ENCODE measurements at regions not wholly inside any gene's neighbourhood (a gene's known extent, or its start where the extent isn't known, plus 50 kb on each side); places are given as distances from the start of the nearest gene placed in this dataset.

DNA sequence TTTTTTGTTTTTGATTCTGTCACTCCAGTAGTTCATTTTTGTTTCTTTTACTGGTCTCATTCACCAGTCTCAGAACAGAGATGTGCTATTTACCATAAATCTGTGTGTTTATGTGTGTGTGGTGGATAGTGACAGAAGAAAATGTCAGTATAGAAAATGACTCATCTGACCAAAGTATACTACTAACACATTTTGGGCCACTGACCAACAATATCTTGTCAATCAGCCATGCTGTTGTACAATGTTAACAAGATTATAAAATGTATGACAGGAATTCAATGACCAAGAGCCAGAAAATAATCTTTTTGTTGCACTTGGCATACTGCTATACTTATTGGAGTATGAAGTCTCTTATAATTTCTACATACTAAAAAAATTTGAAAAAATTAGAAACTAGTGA is 1081.4 kb upstream of the NRXN1 start:
- no peak for TF ChIP-seq CTCF (IDR thresholded peaks at IDR 0.05; ENCODE audit: borderline replicate concordance, control extremely low read depth, extremely low read depth, insufficient read depth, missing control alignments)
- DNase-seq (ENCODE audit: low spot score), result no peak
- in situ Hi-C loops (cut with MboI; ENCODE audit: low sequenced_read_pairs, unreplicated experiment), result no loop called here

DNA sequence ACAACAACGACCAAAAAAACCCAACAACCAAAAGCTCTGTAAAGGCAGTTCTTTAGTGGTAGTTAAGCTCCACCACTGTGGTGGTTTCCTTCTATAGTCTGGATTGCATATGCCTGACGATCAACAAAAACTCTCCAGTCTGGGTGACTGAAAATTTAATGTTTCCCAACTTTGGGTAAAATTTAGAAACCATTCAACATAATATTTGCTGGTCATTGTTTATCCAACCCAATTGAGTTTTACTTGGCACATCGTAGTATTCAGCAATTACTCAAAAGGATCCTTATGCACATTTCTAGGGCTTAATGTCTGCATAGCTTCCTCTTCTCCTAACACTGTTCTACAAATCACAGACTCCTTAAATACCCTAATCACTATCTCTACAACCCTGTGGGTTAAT is 1080.2 kb upstream of the NRXN1 start:
- in situ Hi-C loops (cut with MboI; ENCODE audit: low sequenced_read_pairs, unreplicated experiment), result no loop called here

GRCh38 chr2:52107124-52107523 is 1075.2 kb upstream of the NRXN1 start:
- TF ChIP-seq CTCF (IDR thresholded peaks at IDR 0.05; ENCODE audit: borderline replicate concordance, control extremely low read depth, extremely low read depth, insufficient read depth, missing control alignments), result no peak
- no peak for DNase-seq (ENCODE audit: low spot score)
- in situ Hi-C loops (cut with MboI; ENCODE audit: low sequenced_read_pairs, unreplicated experiment), result no loop called here

More for the DNA sequence above, 1080.2 kb upstream of the NRXN1 start:
- no peak for TF ChIP-seq CTCF (IDR thresholded peaks at IDR 0.05; ENCODE audit: borderline replicate concordance, control extremely low read depth, extremely low read depth, insufficient read depth, missing control alignments)
- DNase-seq (ENCODE audit: low spot score), result no peak

- TF ChIP-seq CTCF (IDR thresholded peaks at IDR 0.05; ENCODE audit: borderline replicate concordance, control extremely low read depth, extremely low read depth, insufficient read depth, missing control alignments), result no peak
- DNase-seq (ENCODE audit: low spot score), result no peak
- in situ Hi-C loops (cut with MboI; ENCODE audit: low sequenced_read_pairs, unreplicated experiment), result no loop called here
Measured at GRCh38 chr2:52097071-52097470, 1065.1 kb upstream of the NRXN1 start.

DNA sequence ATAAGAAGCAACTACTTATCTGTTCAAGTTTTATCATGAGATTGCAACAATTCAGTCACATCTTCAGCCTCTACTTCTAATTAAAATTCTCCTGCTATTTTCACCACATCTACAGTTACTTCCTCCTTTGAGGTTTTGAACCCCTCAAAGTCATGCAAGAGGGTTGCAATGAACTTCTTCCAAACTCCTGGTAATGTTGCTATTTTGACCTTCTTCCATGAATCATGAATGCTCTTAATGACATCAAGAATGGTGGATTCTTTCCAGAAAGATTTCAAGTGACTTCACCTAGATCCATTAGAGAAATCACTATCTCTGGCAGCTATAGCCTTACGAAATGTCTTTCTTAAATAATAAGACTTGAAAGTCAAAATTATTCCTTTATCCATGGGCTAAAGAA is 1052.8 kb upstream of the NRXN1 start:
- TF ChIP-seq CTCF (IDR thresholded peaks at IDR 0.05; ENCODE audit: borderline replicate concordance, control extremely low read depth, extremely low read depth, insufficient read depth, missing control alignments), result no peak
- in situ Hi-C loops (cut with MboI; ENCODE audit: low sequenced_read_pairs, unreplicated experiment), result no loop called here
- no peak for DNase-seq (ENCODE audit: low spot score)

DNA sequence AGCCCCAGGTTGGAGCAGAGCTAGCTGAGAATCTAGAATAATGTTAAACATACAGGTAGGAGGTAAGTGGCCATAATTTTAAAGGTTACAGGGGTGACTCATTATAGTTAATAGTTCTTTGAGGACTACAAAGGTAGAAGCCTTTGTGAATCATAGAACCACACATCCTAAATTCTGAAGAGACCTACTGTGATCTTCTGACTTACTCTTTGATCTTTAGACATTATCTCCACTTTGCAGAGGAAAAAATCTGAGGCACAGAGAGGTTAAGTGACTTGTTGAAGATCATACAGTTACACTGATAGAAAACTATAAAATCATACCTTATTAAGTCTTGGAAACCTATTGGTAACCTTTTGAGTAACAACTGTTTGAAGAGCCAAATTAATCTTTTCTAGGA is 1051.3 kb upstream of the NRXN1 start:
- DNase-seq (ENCODE audit: low spot score), result no peak
- in situ Hi-C loops (cut with MboI; ENCODE audit: low sequenced_read_pairs, unreplicated experiment), result no loop called here

More for the DNA sequence above, 1051.3 kb upstream of the NRXN1 start:
- no peak for TF ChIP-seq CTCF (IDR thresholded peaks at IDR 0.05; ENCODE audit: borderline replicate concordance, control extremely low read depth, extremely low read depth, insufficient read depth, missing control alignments)
